Keratinocyte (primary cell): ENCODE measurements at regions not wholly inside any gene's neighbourhood (a gene's known extent, or its start where the extent isn't known, plus 50 kb on each side); places are given as distances from the start of the nearest gene placed in this dataset.

Experiments used
- DNase-seq: peaks from one replicate; pipeline ENCODE4 v3.0.0-alpha.2; 2011; ENCODE audit warnings: low read depth, missing footprints, low spot score
- FAIRE-seq: peaks from 2 replicates; lab custom pipeline; 2011; peaks lifted over from hg19 to GRCh38; lab: Jason Lieb, UNC
- H2AFZ ChIP-seq: 2 replicates; pipeline ENCODE4 v1.6.0; 2012; ENCODE audit warnings: low read length, control low read depth, inconsistent platforms; ENCODE audit not compliant: control insufficient read depth
- H3K27ac ChIP-seq: 2 replicates; pipeline ENCODE4 v1.5.1; 2011; ENCODE audit warnings: low read length; ENCODE audit not compliant: control insufficient read depth, insufficient read depth
- H3K27me3 ChIP-seq: 3 replicates; pipeline ENCODE4 v1.6.0; 2011; ENCODE audit warnings: low read length; ENCODE audit not compliant: control insufficient read depth, insufficient read depth; ENCODE audit errors: extremely low read depth
- H3K36me3 ChIP-seq, 2 experiments: 2 replicates in 1 of 2; 3 replicates in 1 of 2; pipeline ENCODE4 v1.5.1; 2011; ENCODE audit warnings: low read length in 2 of 2, mild to moderate bottlenecking in 1 of 2; ENCODE audit not compliant: control insufficient read depth in 2 of 2, insufficient read depth in 2 of 2; ENCODE audit errors: extremely low read depth in 1 of 2
- H3K4me1 ChIP-seq: 3 replicates; pipeline ENCODE4 v1.5.1; 2011; ENCODE audit warnings: low read length; ENCODE audit not compliant: control insufficient read depth, insufficient read depth; ENCODE audit errors: extremely low read depth
- H3K4me2 ChIP-seq: 3 replicates; pipeline ENCODE4 v1.6.0; 2011; ENCODE audit warnings: low read depth, low read length; ENCODE audit not compliant: control insufficient read depth, insufficient read depth; ENCODE audit errors: extremely low read depth
- H3K4me3 ChIP-seq, 3 experiments: fragments of 200-600 bp in 1 of 3; sonication (generic) in 1 of 3; 2 replicates in 2 of 3; 3 replicates in 1 of 3; pipeline ENCODE4 v1.5.1; 2011 to 2016; ENCODE audit warnings: low read length in 3 of 3, mild to moderate bottlenecking in 3 of 3, control low read depth in 2 of 3, inconsistent platforms in 1 of 3, low read depth in 1 of 3, mixed read lengths in 1 of 3, mixed run types in 1 of 3, moderate library complexity in 1 of 3; ENCODE audit not compliant: control insufficient read depth in 2 of 3, insufficient read depth in 2 of 3; ENCODE audit errors: extremely low read depth in 1 of 3
- H3K79me2 ChIP-seq: 2 replicates; pipeline ENCODE4 v1.6.0; 2012; ENCODE audit warnings: low read length; ENCODE audit not compliant: control insufficient read depth, insufficient read depth
- H3K9ac ChIP-seq: 3 replicates; pipeline ENCODE4 v1.6.0; 2011; ENCODE audit warnings: low read length; ENCODE audit not compliant: control insufficient read depth, insufficient read depth; ENCODE audit errors: extremely low read depth
- H3K9me1 ChIP-seq: 3 replicates; pipeline ENCODE4 v1.6.0; 2011; ENCODE audit warnings: low read length; ENCODE audit not compliant: control insufficient read depth, insufficient read depth; ENCODE audit errors: extremely low read depth
- H3K9me3 ChIP-seq: 2 replicates; pipeline ENCODE4 v1.5.1; 2012; ENCODE audit warnings: low read depth, low read length; ENCODE audit not compliant: control insufficient read depth
- H4K20me1 ChIP-seq: 3 replicates; pipeline ENCODE4 v1.6.0; 2011; ENCODE audit warnings: low read length; ENCODE audit not compliant: control insufficient read depth, insufficient read depth; ENCODE audit errors: extremely low read depth
- EZH2 ChIP-seq: IDR thresholded peaks from one replicate; pipeline ENCODE4 v1.6.1; 2012; ENCODE audit warnings: inconsistent platforms, mild to moderate bottlenecking, low read length, moderate library complexity
- dilution Hi-C: fragments of 300-500 bp; cut with MboI; formaldehyde crosslinking; loops from one replicate; pipeline ENCODE4 v1.7.0; 2020; ENCODE audit warnings: low sequenced_read_pairs; ENCODE audit not compliant: extremely low pct_ligation_motif_present
- TF ChIP-seq, protein P1 (sequence below), 3 experiments: IDR thresholded peaks in 1 of 3; conservative IDR thresholded peaks in 1 of 3; optimal IDR thresholded peaks in 1 of 3; 2 replicates in 2 of 3; 3 replicates in 1 of 3; pipeline versions ENCODE3 to v1.5.1; 2011; ENCODE audit warnings: low read length in 3 of 3, mild to moderate bottlenecking in 3 of 3, moderate library complexity in 2 of 3, control low read depth in 1 of 3, inconsistent platforms in 1 of 3; ENCODE audit not compliant: insufficient read depth in 2 of 3; ENCODE audit errors: extremely low read depth in 1 of 3

DNA sequence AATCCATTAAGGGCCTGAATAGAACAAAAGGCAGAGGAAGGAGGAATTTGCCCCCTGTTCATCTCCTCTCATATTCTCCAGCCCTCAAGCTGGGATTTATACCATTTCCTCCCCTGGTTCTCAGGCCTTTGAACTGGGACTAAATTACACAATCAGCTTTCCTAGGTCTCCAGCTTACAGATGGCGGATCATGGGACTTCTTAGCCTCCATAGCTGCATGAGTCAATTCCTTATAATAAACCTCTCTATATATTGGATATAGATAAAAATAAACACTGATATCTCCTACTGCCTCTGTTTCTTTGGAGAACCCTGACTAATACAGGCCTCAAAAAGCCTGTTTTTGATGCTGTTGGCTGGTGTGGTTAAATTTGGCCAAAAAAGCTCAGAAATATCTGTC lies 84.5 kb upstream of the TMEM108 start:
- dilution Hi-C loops: no loop called here
- H3K36me3 ChIP-seq: no peaks in the 10 kb centered on the region

DNA sequence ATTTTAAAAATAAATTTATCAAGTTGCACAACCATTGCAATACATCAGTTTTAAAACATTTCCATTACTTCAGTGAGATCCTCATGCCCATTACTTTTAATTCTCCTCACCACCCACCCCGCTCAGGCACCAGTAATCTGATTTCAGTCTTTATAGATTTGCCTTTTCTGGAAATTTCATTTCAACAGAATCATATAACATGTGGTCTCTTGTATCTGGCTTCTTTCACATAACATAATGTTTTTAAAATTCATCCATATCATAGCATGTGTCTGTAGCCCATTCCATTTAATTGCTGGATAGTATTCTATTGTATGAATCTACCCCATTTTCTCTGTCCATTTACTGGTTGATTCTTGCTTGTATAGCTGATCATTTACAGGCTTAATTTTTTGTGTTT lies 110.3 kb upstream of the TMEM108 start:
- Histone ChIP-seq H3K27me3 (no peaks in the 10 kb centered on the region), H3K4me1 (no peaks in the 10 kb centered on the region), H3K9me1 (no peaks in the 10 kb centered on the region), H3K9me3 (no peaks in the 10 kb centered on the region), H3K4me3 (no peak overlapping the region), H3K79me2 (no peaks in the 10 kb centered on the region), H4K20me1 (no peaks in the 10 kb centered on the region), H3K27ac (no peak overlapping the region), H3K4me2 (no peak overlapping the region), H3K36me3 (no peaks in the 10 kb centered on the region), H3K9ac (no peak overlapping the region), H2AFZ (no peak overlapping the region)
- no peak for FAIRE-seq
- dilution Hi-C loops: no loop called here
- TF ChIP-seq, protein P1, sequence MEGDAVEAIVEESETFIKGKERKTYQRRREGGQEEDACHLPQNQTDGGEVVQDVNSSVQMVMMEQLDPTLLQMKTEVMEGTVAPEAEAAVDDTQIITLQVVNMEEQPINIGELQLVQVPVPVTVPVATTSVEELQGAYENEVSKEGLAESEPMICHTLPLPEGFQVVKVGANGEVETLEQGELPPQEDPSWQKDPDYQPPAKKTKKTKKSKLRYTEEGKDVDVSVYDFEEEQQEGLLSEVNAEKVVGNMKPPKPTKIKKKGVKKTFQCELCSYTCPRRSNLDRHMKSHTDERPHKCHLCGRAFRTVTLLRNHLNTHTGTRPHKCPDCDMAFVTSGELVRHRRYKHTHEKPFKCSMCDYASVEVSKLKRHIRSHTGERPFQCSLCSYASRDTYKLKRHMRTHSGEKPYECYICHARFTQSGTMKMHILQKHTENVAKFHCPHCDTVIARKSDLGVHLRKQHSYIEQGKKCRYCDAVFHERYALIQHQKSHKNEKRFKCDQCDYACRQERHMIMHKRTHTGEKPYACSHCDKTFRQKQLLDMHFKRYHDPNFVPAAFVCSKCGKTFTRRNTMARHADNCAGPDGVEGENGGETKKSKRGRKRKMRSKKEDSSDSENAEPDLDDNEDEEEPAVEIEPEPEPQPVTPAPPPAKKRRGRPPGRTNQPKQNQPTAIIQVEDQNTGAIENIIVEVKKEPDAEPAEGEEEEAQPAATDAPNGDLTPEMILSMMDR (optimal IDR thresholded peaks at IDR 0.05 in 1 of 3, IDR thresholded peaks at IDR 0.05 in 1 of 3, conservative IDR thresholded peaks at IDR 0.05 in 1 of 3; ENCODE audit: extremely low read depth in 1 of 3, insufficient read depth in 2 of 3, low read length in 3 of 3): no peak
- no peak for TF ChIP-seq EZH2
- DNase-seq: no peak

More for the DNA sequence above, 84.5 kb upstream of the TMEM108 start:
- Histone ChIP-seq H3K27ac (no peak overlapping the region), H2AFZ (no peak overlapping the region), H3K9me3 (no peaks in the 10 kb centered on the region), H3K4me3 (no peak overlapping the region), H3K9me1 (no peaks in the 10 kb centered on the region), H3K27me3 (no peaks in the 10 kb centered on the region), H3K4me2 (no peak overlapping the region), H3K4me1 (no peaks in the 10 kb centered on the region), H3K9ac (no peak overlapping the region), H3K79me2 (no peaks in the 10 kb centered on the region), H4K20me1 (no peaks in the 10 kb centered on the region)
- FAIRE-seq: no peak
- TF ChIP-seq, protein P1 (optimal IDR thresholded peaks at IDR 0.05 in 1 of 3, IDR thresholded peaks at IDR 0.05 in 1 of 3, conservative IDR thresholded peaks at IDR 0.05 in 1 of 3; ENCODE audit: extremely low read depth in 1 of 3, insufficient read depth in 2 of 3, low read length in 3 of 3): no peak
- no peak for DNase-seq
